SK-N-SH (cell line): ENCODE measurements at regions not wholly inside any gene's neighbourhood (a gene's known extent, or its start where the extent isn't known, plus 50 kb on each side); places are given as distances from the start of the nearest gene placed in this dataset.

Experiments used
- CHD2 ChIP-seq: fragments of 150-350 bp; IDR thresholded peaks from 2 replicates; pipeline ENCODE4 v1.6.1; 2018; ENCODE audit warnings: low read length; ENCODE audit not compliant: partially characterized antibody
- ELF1 ChIP-seq: IDR thresholded peaks from 2 replicates; pipeline ENCODE4 v1.4.0; 2012
- EZH2phosphoT487 ChIP-seq: fragments of 200-600 bp; sonication (generic); IDR thresholded peaks from 2 replicates; pipeline ENCODE4 v1.6.1; 2017; ENCODE audit warnings: low read depth, mixed run types, mild to moderate bottlenecking, antibody characterized with exemption, moderate library complexity, borderline replicate concordance
- NRF1 ChIP-seq: IDR thresholded peaks from 2 replicates; pipeline ENCODE4 v1.6.1; 2012; ENCODE audit warnings: low read depth, mild to moderate bottlenecking, low read length
- POLR2AphosphoS5 ChIP-seq: IDR thresholded peaks from 2 replicates; pipeline ENCODE4 v1.6.1; 2012; ENCODE audit warnings: low read depth, low read length
- RFX5 ChIP-seq: IDR thresholded peaks from 2 replicates; pipeline ENCODE4 v1.6.1; 2012; ENCODE audit warnings: mild to moderate bottlenecking, improper control_type of control experiment, low read length
- TAF1 ChIP-seq: IDR thresholded peaks from 2 replicates; pipeline ENCODE4 v1.6.1; 2012; ENCODE audit warnings: low read depth, mild to moderate bottlenecking, low read length, moderate library complexity, borderline replicate concordance
- TEAD4 ChIP-seq: IDR thresholded peaks from 2 replicates; pipeline ENCODE4 v1.4.0; 2012; ENCODE audit warnings: mild to moderate bottlenecking, borderline replicate concordance; ENCODE audit not compliant: insufficient read depth
- YY1 ChIP-seq: IDR thresholded peaks from 2 replicates; pipeline ENCODE4 v1.4.0; 2012; ENCODE audit warnings: low read depth, mild to moderate bottlenecking
- TF ChIP-seq, protein P1 (sequence below): fragments of 200-600 bp; sonication (generic); IDR thresholded peaks from 2 replicates; pipeline ENCODE4 v1.6.1; 2017; ENCODE audit warnings: antibody characterized with exemption, mild to moderate bottlenecking, moderate library complexity
- TF ChIP-seq, protein P2 (sequence below): IDR thresholded peaks from 2 replicates; pipeline ENCODE4 v1.4.0; 2012; ENCODE audit warnings: low read depth, borderline replicate concordance
- TF ChIP-seq, protein P3 (sequence below): IDR thresholded peaks from 2 replicates; pipeline ENCODE4 v1.4.0; 2012; ENCODE audit warnings: low read depth, borderline replicate concordance

DNA sequence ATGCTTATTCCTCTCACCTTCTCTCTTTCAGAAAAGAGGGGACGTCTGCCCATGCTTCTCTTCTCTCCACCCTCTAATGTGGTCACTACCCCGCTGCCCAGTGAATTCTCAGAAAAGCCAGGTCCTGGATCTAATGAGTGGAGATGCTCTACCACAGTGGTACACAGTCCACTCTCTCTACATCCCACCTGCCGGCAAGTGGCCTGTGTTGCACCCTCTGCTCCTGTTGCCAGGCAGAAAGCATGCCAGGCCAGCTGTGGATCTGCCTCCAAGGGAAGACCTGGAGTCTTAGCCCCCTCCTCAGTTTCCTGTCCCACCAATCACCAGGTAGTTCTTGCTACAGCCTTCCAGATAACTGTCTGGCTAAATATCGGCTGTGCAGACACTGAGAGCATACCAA is 71.2 kb upstream of the SPDL1 start:
- no peak for TF ChIP-seq EZH2phosphoT487
- TF ChIP-seq, protein P1, sequence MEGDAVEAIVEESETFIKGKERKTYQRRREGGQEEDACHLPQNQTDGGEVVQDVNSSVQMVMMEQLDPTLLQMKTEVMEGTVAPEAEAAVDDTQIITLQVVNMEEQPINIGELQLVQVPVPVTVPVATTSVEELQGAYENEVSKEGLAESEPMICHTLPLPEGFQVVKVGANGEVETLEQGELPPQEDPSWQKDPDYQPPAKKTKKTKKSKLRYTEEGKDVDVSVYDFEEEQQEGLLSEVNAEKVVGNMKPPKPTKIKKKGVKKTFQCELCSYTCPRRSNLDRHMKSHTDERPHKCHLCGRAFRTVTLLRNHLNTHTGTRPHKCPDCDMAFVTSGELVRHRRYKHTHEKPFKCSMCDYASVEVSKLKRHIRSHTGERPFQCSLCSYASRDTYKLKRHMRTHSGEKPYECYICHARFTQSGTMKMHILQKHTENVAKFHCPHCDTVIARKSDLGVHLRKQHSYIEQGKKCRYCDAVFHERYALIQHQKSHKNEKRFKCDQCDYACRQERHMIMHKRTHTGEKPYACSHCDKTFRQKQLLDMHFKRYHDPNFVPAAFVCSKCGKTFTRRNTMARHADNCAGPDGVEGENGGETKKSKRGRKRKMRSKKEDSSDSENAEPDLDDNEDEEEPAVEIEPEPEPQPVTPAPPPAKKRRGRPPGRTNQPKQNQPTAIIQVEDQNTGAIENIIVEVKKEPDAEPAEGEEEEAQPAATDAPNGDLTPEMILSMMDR = no peak
- no peak for TF ChIP-seq CHD2
- no peak for TF ChIP-seq TEAD4
- no peak for TF ChIP-seq TAF1
- TF ChIP-seq, protein P2, sequence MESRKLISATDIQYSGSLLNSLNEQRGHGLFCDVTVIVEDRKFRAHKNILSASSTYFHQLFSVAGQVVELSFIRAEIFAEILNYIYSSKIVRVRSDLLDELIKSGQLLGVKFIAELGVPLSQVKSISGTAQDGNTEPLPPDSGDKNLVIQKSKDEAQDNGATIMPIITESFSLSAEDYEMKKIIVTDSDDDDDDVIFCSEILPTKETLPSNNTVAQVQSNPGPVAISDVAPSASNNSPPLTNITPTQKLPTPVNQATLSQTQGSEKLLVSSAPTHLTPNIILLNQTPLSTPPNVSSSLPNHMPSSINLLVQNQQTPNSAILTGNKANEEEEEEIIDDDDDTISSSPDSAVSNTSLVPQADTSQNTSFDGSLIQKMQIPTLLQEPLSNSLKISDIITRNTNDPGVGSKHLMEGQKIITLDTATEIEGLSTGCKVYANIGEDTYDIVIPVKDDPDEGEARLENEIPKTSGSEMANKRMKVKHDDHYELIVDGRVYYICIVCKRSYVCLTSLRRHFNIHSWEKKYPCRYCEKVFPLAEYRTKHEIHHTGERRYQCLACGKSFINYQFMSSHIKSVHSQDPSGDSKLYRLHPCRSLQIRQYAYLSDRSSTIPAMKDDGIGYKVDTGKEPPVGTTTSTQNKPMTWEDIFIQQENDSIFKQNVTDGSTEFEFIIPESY = no peak
- no peak for TF ChIP-seq POLR2AphosphoS5
- TF ChIP-seq NRF1 = no peak
- TF ChIP-seq, protein P3, sequence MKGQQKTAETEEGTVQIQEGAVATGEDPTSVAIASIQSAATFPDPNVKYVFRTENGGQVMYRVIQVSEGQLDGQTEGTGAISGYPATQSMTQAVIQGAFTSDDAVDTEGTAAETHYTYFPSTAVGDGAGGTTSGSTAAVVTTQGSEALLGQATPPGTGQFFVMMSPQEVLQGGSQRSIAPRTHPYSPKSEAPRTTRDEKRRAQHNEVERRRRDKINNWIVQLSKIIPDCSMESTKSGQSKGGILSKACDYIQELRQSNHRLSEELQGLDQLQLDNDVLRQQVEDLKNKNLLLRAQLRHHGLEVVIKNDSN = no peak
- no peak for TF ChIP-seq RFX5
- no peak for TF ChIP-seq YY1
- no peak for TF ChIP-seq ELF1
